ENCODE measurements at regions not wholly inside any gene's neighbourhood (a gene's known extent, or its start where the extent isn't known, plus 50 kb on each side); places are given as distances from the start of the nearest gene placed in this dataset.

GRCh38 chr7:25517906-25518305 lies 289.6 kb upstream of the NPVF start:
- no peak overlapping the region for H3K27ac Mint-ChIP-seq
- H3K27me3 Mint-ChIP-seq, result no peaks in the 10 kb centered on the region
- H3K36me3 Mint-ChIP-seq (ENCODE audit: insufficient read depth), result no peaks in the 10 kb centered on the region
- no peaks in the 10 kb centered on the region for H3K4me1 Mint-ChIP-seq (ENCODE audit: low read depth)
- no peak overlapping the region for H3K4me3 Mint-ChIP-seq (ENCODE audit: low read depth)
- TF ChIP-seq, protein P1, sequence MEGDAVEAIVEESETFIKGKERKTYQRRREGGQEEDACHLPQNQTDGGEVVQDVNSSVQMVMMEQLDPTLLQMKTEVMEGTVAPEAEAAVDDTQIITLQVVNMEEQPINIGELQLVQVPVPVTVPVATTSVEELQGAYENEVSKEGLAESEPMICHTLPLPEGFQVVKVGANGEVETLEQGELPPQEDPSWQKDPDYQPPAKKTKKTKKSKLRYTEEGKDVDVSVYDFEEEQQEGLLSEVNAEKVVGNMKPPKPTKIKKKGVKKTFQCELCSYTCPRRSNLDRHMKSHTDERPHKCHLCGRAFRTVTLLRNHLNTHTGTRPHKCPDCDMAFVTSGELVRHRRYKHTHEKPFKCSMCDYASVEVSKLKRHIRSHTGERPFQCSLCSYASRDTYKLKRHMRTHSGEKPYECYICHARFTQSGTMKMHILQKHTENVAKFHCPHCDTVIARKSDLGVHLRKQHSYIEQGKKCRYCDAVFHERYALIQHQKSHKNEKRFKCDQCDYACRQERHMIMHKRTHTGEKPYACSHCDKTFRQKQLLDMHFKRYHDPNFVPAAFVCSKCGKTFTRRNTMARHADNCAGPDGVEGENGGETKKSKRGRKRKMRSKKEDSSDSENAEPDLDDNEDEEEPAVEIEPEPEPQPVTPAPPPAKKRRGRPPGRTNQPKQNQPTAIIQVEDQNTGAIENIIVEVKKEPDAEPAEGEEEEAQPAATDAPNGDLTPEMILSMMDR (IDR thresholded peaks at IDR 0.05; ENCODE audit: unreplicated experiment), result no peak
- no peaks in the 10 kb centered on the region for H3K9me3 Mint-ChIP-seq (ENCODE audit: low read depth)
- no peak for DNase-seq (ENCODE audit: low spot score, unreplicated experiment)

- no peaks in the 10 kb centered on the region for H3K9me3 Mint-ChIP-seq (ENCODE audit: low read depth)
- TF ChIP-seq, protein P1 (IDR thresholded peaks at IDR 0.05; ENCODE audit: unreplicated experiment), result no peak
- H3K36me3 Mint-ChIP-seq (ENCODE audit: insufficient read depth), result no peaks in the 10 kb centered on the region
- H3K4me3 Mint-ChIP-seq (ENCODE audit: low read depth), result no peak overlapping the region
- no peak for DNase-seq (ENCODE audit: low spot score, unreplicated experiment)
- peaks cover 8% of the 10 kb centered on the region for H3K27me3 Mint-ChIP-seq
- H3K4me1 Mint-ChIP-seq (ENCODE audit: low read depth), result no peaks in the 10 kb centered on the region
- no peak overlapping the region for H3K27ac Mint-ChIP-seq
Observed at GRCh38 chr7:25520017-25520416, 291.7 kb upstream of the NPVF start.

GRCh38 chr7:25520516-25520915 lies 292.2 kb upstream of the NPVF start:
- Mint-ChIP-seq H3K27ac (no peak overlapping the region), H3K4me3 (ENCODE audit: low read depth) (no peak overlapping the region), H3K4me1 (ENCODE audit: low read depth) (no peaks in the 10 kb centered on the region), H3K9me3 (ENCODE audit: low read depth) (no peaks in the 10 kb centered on the region), H3K27me3 (peaks cover 10% of the 10 kb centered on the region), H3K36me3 (ENCODE audit: insufficient read depth) (no peaks in the 10 kb centered on the region)
- TF ChIP-seq, protein P1 (IDR thresholded peaks at IDR 0.05; ENCODE audit: unreplicated experiment), result no peak
- DNase-seq (ENCODE audit: low spot score, unreplicated experiment), result no peak

GRCh38 chr7:25521236-25521635 lies 292.9 kb upstream of the NPVF start:
- Mint-ChIP-seq H3K4me3 (ENCODE audit: low read depth) (no peak overlapping the region), H3K4me1 (ENCODE audit: low read depth) (no peaks in the 10 kb centered on the region), H3K27ac (no peak overlapping the region), H3K27me3 (peaks cover 14% of the 10 kb centered on the region), H3K36me3 (ENCODE audit: insufficient read depth) (no peaks in the 10 kb centered on the region), H3K9me3 (ENCODE audit: low read depth) (no peaks in the 10 kb centered on the region)
- DNase-seq (ENCODE audit: low spot score, unreplicated experiment), result no peak
- TF ChIP-seq, protein P1 (IDR thresholded peaks at IDR 0.05; ENCODE audit: unreplicated experiment), result no peak

GRCh38 chr7:25522727-25523126 lies 294.4 kb upstream of the NPVF start:
- TF ChIP-seq, protein P1 (IDR thresholded peaks at IDR 0.05; ENCODE audit: unreplicated experiment), result no peak
- H3K27me3 Mint-ChIP-seq, result peaks cover 14% of the 10 kb centered on the region

More at GRCh38 chr7:25522727-25523126, 294.4 kb upstream of the NPVF start:
- no peak for DNase-seq (ENCODE audit: low spot score, unreplicated experiment)
- no peaks in the 10 kb centered on the region for H3K36me3 Mint-ChIP-seq (ENCODE audit: insufficient read depth)
- H3K4me1 Mint-ChIP-seq (ENCODE audit: low read depth), result no peaks in the 10 kb centered on the region
- no peaks in the 10 kb centered on the region for H3K9me3 Mint-ChIP-seq (ENCODE audit: low read depth)
- H3K27ac Mint-ChIP-seq, result no peak overlapping the region
- no peak overlapping the region for H3K4me3 Mint-ChIP-seq (ENCODE audit: low read depth)

Data from progenitor cell of endocrine pancreas (in vitro differentiated cells).